ENCODE measurements at regions not wholly inside any gene's neighbourhood (a gene's known extent, or its start where the extent isn't known, plus 50 kb on each side); places are given as distances from the start of the nearest gene placed in this dataset.

GRCh38 chr7:94080551-94080950 lies 76.4 kb upstream of the BET1 start:
- no peak for ATAC-seq
- TF ChIP-seq TSHZ2 (CRISPR knock-in tag; IDR thresholded peaks at IDR 0.05) (no peak), ZC3H10 (CRISPR knock-in tag; IDR thresholded peaks at IDR 0.05) (no peak), POU6F1 (CRISPR knock-in tag; IDR thresholded peaks at IDR 0.05; ENCODE audit: borderline replicate concordance, low read depth) (no peak), ZNF70 (CRISPR knock-in tag; IDR thresholded peaks at IDR 0.05) (no peak), SNAI2 (CRISPR knock-in tag; IDR thresholded peaks at IDR 0.05) (no peak)

- TF ChIP-seq CSDC2 (CRISPR knock-in tag; IDR thresholded peaks at IDR 0.05) (no peak), ZC3H10 (CRISPR knock-in tag; IDR thresholded peaks at IDR 0.05) (no peak), ZFP30 (CRISPR knock-in tag; IDR thresholded peaks at IDR 0.05) (no peak), SNAI2 (CRISPR knock-in tag; IDR thresholded peaks at IDR 0.05) (no peak), ZNF565 (CRISPR knock-in tag; conservative IDR thresholded peaks at IDR 0.05; ENCODE audit: low read depth) (no peak), POU6F1 (CRISPR knock-in tag; IDR thresholded peaks at IDR 0.05; ENCODE audit: borderline replicate concordance, low read depth) (no peak), TSHZ2 (CRISPR knock-in tag; IDR thresholded peaks at IDR 0.05) (no peak), ARNTL (CRISPR knock-in tag; IDR thresholded peaks at IDR 0.05; ENCODE audit: borderline replicate concordance, low read depth) (no peak), ESRRG (CRISPR knock-in tag; IDR thresholded peaks at IDR 0.05) (no peak), RARB (CRISPR knock-in tag; IDR thresholded peaks at IDR 0.05) (no peak), TCF4 (CRISPR knock-in tag; IDR thresholded peaks at IDR 0.05; ENCODE audit: borderline replicate concordance) (no peak), GLIS3 (CRISPR knock-in tag; IDR thresholded peaks at IDR 0.05) (no peak), ZNF8 (CRISPR knock-in tag; IDR thresholded peaks at IDR 0.05) (no peak), BACH2 (CRISPR knock-in tag; IDR thresholded peaks at IDR 0.05; ENCODE audit: borderline replicate concordance) (no peak)
- no peak for ATAC-seq
These were observed 78.0 kb upstream of the BET1 start for GRCh38 chr7:94082126-94082525.

GRCh38 chr7:94087664-94088352 lies 83.7 kb upstream of the BET1 start:
- peak; percentile 96 for ATAC-seq
- TF ChIP-seq PATZ1 (CRISPR knock-in tag; IDR thresholded peaks at IDR 0.05; ENCODE audit: borderline replicate concordance) (no peak), PPARA (CRISPR knock-in tag; IDR thresholded peaks at IDR 0.05; ENCODE audit: borderline replicate concordance) (no peak), ZNF565 (CRISPR knock-in tag; conservative IDR thresholded peaks at IDR 0.05; ENCODE audit: low read depth) (no peak), POU6F1 (CRISPR knock-in tag; IDR thresholded peaks at IDR 0.05; ENCODE audit: borderline replicate concordance, low read depth) (no peak), OSR1 (CRISPR knock-in tag; IDR thresholded peaks at IDR 0.05) (no peak), TCF4 (CRISPR knock-in tag; IDR thresholded peaks at IDR 0.05; ENCODE audit: borderline replicate concordance) (no peak), GLIS3 (CRISPR knock-in tag; IDR thresholded peaks at IDR 0.05) (no peak), ZFP3 (CRISPR knock-in tag; IDR thresholded peaks at IDR 0.05) (no peak), ZC3H10 (CRISPR knock-in tag; IDR thresholded peaks at IDR 0.05) (no peak), ISL1 (CRISPR knock-in tag; IDR thresholded peaks at IDR 0.05) (no peak), CSRNP3 (CRISPR knock-in tag; IDR thresholded peaks at IDR 0.05) (no peak), CSDC2 (CRISPR knock-in tag; IDR thresholded peaks at IDR 0.05) (no peak), SNAI2 (CRISPR knock-in tag; IDR thresholded peaks at IDR 0.05) (no peak), BACH2 (CRISPR knock-in tag; IDR thresholded peaks at IDR 0.05; ENCODE audit: borderline replicate concordance) (no peak), ARNTL (CRISPR knock-in tag; IDR thresholded peaks at IDR 0.05; ENCODE audit: borderline replicate concordance, low read depth) (no peak), TOX (CRISPR knock-in tag; IDR thresholded peaks at IDR 0.05; ENCODE audit: borderline replicate concordance) (no peak), ZFP30 (CRISPR knock-in tag; IDR thresholded peaks at IDR 0.05) (no peak), RARB (CRISPR knock-in tag; IDR thresholded peaks at IDR 0.05) (no peak)

Data from SK-N-SH treated with all-trans-retinoic acid at 6 μM for 48 hours (cell line).